NCI-H82 treated with DMSO at 0.1 percent for 48 hours (cell line): ENCODE measurements at regions not wholly inside any gene's neighbourhood (a gene's known extent, or its start where the extent isn't known, plus 50 kb on each side); places are given as distances from the start of the nearest gene placed in this dataset.
"Not testable (repeated sequence)": the region's sequence is repeated elsewhere in the genome, so short reads cannot be mapped to it uniquely, and the experiment has no call there.

ENCODE experiments used
- DNase-seq: peaks from one replicate; lab custom pipeline; 2025; ENCODE audit not compliant: unreplicated experiment; lab: John Stamatoyannopoulos, UW

DNA sequence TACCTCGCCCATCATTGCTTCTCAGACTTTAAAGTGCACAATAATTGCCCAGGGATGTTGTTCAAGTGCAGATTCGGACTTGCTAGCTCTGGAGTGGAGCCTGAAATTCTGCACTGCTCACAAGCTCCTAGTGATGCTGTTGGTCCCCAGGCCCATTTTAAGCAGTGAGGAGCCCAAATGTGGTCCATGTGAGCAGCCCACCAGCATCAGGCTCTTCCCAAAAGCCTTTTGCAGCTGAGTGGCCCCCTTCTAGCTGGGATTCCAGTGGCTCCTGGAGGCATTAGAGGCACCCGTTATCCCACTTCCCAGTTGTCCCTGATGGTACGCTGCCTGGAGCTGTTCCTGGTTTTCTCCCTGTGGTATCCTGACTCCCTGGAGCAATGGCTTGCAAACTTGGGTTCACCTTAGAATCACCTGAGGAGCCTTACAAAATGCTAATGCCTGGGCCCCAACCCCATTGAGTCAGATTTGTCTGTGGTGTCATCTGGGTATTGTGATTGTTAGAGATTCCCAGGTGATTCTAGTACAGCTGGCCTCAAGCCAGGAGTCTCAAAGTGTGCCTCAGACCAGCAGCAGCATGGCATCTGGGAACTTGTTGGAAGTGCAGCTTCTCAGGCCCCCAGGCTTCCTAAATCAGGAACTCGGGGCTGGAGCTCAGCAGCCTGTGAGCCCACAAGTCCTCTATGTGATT lies 186.9 kb upstream of the SLC24A3 start:
- DNase-seq, result no peak

DNA sequence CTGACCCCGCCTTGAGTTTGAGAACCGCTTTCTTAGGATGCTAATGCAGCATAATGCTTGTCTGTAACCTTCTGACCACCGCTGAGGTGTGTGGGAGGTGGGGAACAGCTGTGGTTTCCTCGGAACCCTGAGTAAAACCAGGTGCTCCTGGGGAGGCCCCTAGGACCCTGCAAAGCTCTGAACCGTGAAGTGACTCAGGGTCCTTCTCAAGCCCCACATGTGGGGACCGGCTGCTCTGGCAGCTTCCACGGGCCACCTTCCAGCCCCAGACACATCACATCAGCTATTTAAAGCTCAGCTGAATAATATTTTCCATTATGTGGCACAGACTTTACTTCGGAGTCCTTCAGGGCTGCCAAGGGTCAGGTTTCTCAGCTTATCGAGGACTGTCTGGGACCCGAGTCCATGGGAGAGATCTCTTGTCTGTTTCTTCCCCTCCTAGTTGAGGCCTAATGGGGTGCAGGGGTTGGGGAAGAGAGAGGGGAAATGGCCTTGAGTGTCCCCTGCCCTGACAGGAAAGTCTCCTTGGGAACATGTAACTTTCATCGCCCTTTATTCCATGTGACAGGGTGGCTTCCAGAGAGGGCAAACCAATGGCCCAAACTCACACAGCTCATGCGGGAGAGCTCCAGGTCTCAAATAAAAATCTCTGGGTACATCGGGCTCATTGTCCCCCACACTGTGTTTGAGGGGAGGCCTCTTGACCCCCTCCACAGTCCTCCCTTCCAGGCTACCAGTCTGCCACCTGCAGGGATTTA lies 186.1 kb upstream of the SLC24A3 start:
- no peak for DNase-seq

DNA sequence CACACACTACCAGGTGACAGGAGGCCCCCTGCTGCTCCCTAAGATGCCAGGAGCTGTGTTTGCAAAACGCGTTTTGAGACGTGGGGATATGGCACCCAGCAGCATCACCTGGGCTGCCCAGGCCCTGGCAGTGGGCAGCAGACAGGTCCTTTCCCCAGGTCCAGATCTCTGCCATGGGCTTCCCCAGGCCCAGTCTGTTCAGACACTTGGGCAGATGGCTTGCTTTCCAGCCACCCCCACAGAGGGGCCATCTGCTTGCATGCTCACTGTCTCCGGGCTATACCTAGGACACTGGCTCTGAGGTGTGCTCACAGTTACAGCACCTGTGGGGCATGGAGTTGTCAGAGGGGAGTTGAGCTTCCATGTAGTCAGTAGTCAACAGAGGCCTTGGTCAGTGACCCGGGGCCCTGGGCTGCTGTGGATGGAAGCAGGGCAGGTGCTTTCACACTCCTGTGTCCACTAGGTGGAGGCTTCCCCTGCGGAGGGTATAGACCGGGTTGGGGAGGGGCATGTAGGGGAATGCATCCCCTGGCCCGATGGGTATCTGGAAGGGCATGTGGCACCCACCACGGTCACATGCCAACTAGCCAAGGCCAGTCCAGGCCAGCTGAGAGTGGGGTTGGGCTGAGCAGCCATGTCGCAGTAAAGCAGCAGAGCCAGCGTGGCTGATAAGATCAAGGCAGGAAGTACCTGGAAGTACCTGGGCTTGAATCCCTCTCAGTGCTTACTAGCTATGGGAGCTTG lies 185.4 kb upstream of the SLC24A3 start:
- DNase-seq, result no peak

DNA sequence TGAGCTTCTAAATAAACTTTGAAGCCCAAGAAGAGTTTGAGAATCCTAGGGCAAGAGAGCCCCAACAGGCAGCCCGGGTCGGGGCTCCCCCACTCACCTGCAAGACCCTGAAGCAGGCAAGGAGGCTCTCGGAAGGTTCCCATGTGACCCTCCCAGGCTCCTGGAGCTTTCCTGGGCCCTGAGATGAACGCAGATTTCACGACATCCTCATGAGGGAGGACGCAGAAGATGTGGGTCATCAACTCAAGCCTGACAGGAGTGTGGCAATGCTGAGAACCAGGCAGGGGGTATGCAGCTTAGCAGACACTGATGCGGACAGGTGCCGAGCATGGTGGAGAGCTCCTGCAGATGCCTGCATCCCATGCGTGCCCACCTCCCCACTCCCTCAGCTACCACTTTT lies 184.5 kb upstream of the SLC24A3 start:
- no peak for DNase-seq

DNA sequence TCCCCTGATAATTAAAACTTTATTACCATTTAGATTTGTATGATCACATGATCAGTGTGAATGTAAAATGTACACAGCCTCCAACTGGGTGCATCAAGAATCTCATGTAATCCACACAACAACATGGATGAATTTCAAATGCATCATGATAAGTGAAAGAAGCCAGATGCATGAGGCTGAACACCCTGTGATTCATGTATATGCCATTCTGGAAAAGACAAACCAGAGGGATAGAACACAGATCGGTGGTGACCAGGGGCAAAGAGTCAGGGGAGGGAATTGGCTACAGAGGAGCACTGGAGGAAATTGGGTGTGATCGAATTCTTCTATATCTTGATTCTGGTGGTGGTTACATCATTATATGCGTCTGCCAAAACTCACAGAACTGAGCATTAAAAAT lies 170.7 kb upstream of the SLC24A3 start:
- DNase-seq, result no peak

DNA sequence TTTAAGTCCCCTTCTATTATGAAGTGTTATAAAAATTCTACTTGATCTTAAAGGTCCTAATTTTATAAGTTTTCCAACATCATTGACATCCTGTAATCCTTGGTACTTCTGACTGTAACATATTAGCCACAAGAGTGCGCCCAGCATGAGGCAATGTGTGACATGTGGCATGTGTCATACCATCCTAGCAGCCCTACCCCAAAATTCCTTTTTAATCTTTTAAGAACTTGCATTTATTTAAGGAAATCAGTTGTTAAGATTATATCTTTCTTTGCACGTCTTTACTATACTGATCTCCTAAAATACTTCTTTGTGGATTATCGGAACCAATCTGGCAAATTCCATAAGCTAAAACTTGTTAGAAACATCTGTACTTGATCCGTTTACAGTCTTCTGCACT lies 167.1 kb upstream of the SLC24A3 start:
- DNase-seq, result peak; percentile 22

DNA sequence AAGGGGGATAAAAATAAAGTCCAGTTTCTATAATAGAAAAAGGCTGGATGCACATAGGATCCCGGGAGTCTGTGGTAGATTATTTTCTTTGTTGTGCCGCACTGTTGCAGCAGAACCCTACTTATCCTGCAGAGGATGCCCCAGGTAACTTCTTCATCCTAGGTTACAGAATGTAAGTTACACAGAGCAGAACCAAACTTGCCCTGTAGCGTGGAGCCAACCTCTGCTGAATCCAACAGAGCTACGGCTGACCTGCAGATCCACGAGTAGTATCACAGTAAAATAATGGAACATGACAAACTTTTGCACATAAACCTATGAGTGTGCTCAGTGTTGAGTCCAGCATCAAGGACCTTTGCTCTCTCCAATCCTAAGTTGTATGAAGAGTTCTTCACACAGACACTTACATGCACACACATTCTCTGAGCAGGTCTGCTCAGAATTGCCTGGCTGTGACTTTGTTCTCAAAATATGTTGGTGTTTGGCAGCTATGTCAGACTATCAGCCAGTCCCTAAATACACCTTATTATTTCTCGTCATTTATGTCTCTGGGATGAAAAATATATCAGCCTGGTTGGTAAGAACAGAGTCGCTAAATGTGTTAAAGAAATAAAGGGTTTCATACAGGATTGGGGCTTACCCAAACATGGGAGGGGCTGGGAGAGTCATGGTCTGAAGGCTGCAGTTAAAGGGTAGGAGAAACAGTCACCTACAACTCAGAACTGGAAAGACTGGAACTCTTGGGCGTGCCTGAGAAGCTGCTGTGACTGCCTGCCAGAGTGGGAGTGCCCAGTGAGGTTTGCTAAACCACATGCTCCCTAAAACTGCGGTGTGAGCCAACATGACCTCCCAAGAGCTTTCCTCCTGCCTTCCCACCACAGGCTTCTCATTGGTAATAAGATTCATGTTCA lies 165.1 kb upstream of the SLC24A3 start:
- no peak for DNase-seq

DNA sequence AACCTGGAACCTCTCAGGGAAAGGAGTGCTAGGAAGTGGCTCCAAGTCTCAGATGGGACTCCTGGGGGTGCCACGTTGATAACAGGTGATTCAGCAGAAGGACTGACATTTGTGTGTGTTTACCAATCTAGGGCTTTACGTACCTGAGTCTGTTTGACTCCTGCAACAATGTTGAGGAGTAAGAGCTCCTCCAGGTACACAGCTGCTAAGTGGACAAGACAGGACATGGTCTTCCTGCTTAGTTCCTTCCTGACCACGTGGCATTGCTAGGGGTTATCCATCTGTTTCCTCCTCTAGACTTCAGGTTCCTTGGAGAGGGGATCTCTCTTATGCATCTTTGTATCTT lies 164.5 kb upstream of the SLC24A3 start:
- no peak for DNase-seq

DNA sequence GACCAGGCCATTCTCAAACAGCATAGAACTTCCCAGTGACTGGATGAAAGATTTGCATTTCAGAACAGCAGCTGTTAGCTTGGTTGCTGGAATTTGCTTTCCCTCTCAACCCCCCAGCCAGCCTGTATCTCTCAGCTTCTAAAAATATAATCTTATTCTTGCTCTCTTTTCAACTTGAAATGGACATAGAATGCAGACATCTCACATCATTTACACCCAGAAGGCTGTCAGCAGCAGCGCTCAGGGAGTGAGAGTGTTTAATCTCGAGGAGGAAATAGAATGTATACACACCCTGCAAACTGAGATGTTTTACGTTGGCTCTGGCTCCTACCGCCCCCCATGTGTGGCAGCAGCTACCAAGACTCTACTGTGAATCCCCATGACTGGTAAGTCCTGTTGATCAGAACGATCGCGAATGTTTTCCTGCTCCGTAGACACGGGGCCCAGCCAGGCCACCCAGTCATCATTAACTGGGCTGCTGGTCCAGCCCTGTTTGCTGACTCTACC lies 163.4 kb upstream of the SLC24A3 start:
- no peak for DNase-seq

DNA sequence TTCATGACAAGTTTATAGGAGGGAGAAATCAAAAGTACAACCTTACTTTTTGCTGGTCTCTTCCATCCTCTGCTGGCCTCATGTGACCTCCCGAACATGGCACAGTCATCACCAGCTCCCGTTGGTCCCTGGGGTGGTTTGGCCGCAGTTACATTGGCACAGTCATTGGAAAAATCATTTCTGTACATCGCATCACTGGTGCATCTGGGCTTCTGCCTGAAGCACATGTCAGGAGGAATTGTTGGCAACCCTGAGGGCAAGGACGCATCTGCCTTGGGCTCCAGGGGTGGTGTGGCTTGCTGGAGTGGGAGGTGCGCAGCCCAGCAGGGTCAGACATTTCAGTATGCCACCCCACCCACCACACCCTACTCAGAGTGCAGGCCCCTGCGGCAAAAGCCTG lies 162.9 kb upstream of the SLC24A3 start:
- DNase-seq, result no peak

DNA sequence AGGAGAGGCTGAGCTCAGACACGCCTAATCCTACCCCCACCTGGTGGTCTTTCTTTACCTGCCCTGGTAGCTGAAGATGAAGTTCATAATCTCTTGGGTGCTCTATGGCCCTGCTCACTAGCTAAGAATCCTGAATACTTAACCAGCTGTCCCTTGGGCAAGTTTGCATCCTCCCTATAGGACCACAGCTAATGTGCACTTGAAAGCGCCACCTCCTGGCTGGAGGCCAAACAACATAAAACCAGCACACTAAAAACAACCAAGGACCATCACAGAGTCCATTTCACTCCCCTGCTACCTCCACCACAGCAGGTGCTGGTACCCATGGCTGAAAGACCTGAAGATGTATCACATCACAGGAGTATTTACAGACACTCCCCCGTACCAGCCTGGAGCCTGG lies 155.5 kb upstream of the SLC24A3 start:
- no peak for DNase-seq

DNA sequence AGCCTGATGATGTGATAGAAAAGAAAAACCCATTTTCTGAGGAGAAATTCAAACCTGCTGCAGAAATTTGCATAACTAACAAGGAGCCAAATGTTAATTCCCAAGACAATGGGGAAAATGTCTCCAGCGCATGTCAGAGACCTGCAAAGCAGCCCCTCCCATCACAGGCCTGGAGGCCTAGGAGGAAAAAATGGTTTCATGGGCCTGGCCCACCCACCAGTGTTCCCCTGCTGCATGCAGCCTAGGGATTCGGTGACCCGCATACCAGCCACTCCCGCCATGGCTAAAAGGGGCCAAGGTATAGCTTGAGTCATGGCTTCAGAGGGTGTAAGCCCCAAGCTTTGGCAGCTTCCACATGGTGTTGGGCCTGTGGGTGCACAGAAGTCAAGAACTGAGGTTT lies 147.7 kb upstream of the SLC24A3 start:
- DNase-seq, result not testable (repeated sequence)

DNA sequence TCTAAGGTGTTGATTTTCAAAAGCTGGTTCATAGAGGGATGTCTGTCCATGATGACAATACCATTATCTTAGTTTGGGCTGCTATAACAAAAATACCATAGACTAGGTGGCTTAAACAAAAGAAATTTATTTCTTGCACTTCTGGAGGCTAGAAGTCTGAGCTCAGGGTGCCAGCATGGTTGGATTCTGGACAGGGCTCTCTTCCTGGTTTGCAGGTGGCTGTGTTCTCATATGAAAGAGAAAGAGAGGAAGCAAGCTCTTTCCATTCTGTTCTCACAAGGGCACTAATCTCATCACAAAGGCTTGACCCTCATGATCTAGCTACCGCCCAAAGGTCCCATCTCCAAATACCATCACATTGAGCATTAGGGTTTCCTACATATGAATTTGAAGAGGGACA lies 144.5 kb upstream of the SLC24A3 start:
- no peak for DNase-seq

DNA sequence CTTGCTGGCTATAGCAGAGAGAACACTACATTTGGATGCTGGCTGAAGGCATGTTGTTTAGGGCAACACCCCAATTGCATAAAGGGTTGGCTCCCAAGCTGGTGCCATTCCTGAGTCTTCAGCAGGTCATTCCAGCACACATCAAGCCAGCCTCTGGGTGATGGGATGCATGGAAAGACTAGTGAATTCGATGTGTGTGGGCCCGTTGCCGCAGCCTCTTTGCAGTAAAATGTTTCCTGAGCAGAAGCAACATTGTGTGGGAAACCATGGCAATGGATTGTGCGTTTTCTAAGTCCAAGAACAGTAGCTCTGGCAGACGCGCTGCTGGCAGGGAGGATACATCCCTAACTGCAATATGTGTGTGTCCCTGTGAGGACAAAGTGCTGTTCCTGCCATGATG lies 142.4 kb upstream of the SLC24A3 start:
- DNase-seq, result no peak

DNA sequence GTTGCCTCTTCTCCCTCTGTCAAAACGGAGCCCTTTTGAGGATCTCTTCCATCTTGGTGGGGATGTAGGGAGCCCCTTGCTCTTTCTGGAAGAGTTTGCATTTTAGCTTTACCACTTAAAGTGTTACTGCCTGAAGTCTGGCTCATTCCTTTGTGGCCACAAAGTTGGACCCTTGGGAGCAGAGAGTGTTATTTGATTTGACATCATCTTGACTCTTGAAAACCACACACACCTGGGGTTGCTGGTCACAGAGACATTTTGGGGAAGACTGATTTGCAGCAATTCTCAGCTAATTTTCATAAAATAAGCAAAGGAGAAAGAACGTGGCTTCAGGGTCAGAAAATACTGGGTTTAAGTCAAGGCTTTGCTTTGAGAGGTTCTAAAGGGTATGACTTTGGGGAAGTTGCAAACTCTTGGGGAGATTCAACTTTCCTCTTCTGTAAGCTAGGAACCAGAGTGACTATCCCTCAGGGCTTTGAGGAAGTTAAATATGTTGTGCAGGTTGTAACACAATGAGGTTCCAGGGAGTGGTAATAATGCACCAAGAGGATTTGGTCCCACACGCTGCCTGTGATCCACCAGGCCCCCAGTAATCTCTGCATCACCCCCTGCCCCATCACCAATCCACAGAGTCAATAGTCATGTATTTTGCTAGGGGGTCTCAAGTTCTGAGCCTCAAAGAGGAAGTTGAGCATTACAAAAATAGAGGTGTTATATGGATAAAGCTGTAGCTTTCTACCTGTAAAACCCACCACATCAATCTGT lies 141.6 kb upstream of the SLC24A3 start:
- DNase-seq, result no peak

DNA sequence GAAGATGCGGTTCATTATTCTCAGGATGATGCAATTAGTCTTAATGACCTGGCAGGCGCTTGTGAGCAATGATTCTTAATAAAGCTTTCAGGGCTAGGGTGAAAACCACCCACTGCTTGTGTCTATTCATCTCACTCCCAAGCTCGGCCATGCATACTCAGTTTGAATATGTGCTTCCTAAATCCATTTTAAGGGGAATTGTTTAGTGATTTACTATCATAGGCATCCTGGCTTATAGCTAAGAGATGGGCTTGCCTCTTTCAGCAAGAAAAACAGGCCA lies 141.1 kb upstream of the SLC24A3 start:
- no peak for DNase-seq

DNA sequence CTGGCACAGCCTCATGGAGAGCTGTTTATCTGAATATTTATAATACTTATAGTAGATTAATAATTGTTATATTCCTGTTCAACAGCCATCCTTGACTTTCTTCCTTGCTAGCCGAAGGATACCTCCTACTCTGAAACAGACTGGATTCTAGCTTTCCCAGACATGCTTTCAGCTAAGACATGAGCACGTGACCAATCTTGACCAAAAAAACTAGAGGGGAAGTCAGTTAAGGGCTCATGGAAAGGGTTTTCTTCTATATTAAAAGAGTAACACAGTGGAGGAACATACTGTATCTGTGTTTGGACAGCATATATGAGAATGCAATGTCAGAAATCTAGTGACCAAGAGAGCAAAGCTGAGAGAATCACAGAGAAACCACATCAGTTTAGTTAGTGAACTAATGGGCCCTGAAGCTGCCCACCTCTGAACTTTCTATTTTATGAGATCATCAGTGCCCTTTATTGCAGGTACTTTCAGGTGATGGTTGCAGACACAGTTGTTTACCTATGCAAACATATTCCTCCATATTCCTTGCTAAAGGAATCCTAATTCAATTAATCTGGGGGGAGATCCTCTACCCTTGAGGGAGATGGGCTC lies 140.4 kb upstream of the SLC24A3 start:
- no peak for DNase-seq

DNA sequence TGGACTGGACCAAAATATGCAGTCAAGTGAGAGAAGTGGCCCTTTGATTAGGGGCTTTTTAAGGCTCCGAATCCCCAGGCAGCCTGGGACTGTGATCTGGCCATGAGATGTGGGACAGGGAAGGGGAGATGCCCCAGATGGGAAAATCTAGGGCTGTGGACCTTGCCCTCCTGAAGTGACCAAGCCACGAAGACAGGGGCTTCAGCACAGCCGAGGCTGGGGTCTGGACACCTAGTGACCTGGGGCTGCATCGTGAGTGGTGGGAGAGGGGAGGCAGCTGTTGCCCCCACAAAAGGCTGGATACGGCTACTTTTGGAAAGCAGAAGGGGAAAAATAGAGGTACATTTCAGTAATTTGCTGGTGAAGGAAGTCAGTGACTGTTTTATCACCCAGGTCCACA lies 139.5 kb upstream of the SLC24A3 start:
- no peak for DNase-seq

DNA sequence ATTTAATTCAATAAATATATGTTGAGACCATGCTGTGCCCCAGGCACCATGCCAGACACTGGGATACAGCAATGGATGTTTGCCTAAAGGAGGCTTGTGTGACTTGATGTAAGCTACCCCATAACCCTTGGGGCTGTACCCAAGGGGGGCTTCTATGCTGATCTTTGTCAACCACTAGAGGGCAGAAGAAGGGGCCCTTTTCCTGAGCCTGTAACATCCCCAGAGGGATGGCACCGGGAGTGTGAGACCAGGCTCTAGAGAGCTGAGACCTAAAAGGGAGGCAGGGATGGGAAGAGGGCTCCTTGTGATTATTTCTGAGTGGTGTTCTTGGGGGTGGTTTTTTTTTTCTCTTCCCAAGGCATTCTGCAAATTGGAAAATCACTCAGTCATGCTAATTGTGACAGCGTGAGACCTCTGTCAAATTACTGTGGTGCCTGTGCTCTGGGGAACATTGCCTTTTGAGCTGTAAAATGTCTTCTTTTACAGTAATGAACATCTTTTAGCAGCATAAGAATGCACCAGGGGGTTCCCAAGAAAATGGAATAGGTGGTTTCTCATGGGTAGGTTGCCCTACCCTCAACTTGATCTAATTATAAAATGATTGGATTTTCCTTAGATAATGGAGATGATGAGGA lies 138.7 kb upstream of the SLC24A3 start:
- peak; percentile 3 for DNase-seq

DNA sequence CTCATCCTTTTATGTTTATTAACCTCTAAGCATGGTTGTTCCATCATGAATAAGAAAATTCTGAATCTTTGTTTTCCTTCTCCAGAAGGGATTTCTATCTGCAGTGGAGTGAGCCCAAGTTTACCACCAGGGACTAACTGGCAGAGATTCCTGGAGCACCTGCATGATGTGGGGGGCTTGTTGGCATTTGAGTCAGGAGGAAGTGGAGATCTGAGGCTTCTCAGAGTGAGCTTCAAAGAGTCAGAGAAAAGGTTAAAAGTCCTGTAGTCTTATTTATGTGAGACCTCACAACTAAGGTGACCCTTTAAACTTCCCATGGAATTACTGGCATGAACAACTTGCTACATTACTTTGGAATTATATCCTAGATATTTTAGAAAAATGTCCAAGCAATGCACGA lies 138.1 kb upstream of the SLC24A3 start:
- DNase-seq, result no peak
